ENCODE measurements at regions not wholly inside any gene's neighbourhood (a gene's known extent, or its start where the extent isn't known, plus 50 kb on each side); places are given as distances from the start of the nearest gene placed in this dataset.

DNA sequence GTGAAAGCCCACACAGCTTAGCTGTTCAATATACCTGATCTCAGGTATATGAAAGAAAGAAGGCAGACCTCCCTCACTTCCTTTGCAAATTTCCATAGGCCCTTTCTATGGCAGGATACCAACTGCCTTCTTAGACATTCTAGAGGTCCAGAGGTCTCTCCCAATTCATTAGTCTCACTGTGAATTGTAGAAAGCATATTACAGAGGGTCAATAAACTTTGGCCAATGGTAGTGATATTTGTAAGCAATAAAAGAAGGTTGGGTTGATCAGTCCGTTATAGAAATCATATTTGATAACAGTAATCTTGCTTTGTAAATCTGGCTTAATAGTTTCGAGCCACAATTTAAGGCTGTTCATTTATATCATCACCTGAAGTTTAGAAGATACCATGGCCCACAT is 50.7 kb upstream of the ATP8B1 start:
- Mint-ChIP-seq H3K27ac (ENCODE audit: low read depth, unreplicated experiment) (no peak overlapping the region), H3K36me3 (ENCODE audit: insufficient read depth, unreplicated experiment) (no peaks in the 10 kb centered on the region), H3K4me3 (ENCODE audit: unreplicated experiment) (no peak overlapping the region), H3K27me3 (ENCODE audit: insufficient read depth, unreplicated experiment) (no peaks in the 10 kb centered on the region), H3K4me1 (ENCODE audit: insufficient read depth, unreplicated experiment) (no peaks in the 10 kb centered on the region), H3K9me3 (ENCODE audit: unreplicated experiment) (no peaks in the 10 kb centered on the region)
- TF ChIP-seq CTCF (IDR thresholded peaks at IDR 0.05; ENCODE audit: unreplicated experiment): no peak
- intact Hi-C loops (cut with micrococcal nuclease): no loop called here
- no TSS peak for BruUV-seq (replicated peaks)
- no peak for DNase-seq (ENCODE audit: unreplicated experiment)
- ChIA-PET POLR2A (no interaction called here), CTCF (no interaction called here)

- no peak for TF ChIP-seq CTCF (IDR thresholded peaks at IDR 0.05; ENCODE audit: unreplicated experiment)
- CTCF ChIA-PET: interaction anchor here (0.6 kb wide), 2 partner anchors 116 to 137 kb away, joined by 3 read pairs; no protein-coding TSS in a partner anchor
- H3K27me3 Mint-ChIP-seq (ENCODE audit: insufficient read depth, unreplicated experiment): no peaks in the 10 kb centered on the region
- DNase-seq (ENCODE audit: unreplicated experiment): no peak
- intact Hi-C loops (cut with micrococcal nuclease): no loop called here
- no peaks in the 10 kb centered on the region for H3K36me3 Mint-ChIP-seq (ENCODE audit: insufficient read depth, unreplicated experiment)
- H3K4me1 Mint-ChIP-seq (ENCODE audit: insufficient read depth, unreplicated experiment): no peaks in the 10 kb centered on the region
- POLR2A ChIA-PET: no interaction called here
- no peak overlapping the region for H3K27ac Mint-ChIP-seq (ENCODE audit: low read depth, unreplicated experiment)
- no peak overlapping the region for H3K4me3 Mint-ChIP-seq (ENCODE audit: unreplicated experiment)
- no TSS peak for BruUV-seq (replicated peaks)
- H3K9me3 Mint-ChIP-seq (ENCODE audit: unreplicated experiment): no peaks in the 10 kb centered on the region
Measured at GRCh38 chr18:57853133-57853532, 50.0 kb upstream of the ATP8B1 start.

All from MCF 10A (cell line).